GM18907 (cell line): ENCODE measurements at regions not wholly inside any gene's neighbourhood (a gene's known extent, or its start where the extent isn't known, plus 50 kb on each side); places are given as distances from the start of the nearest gene placed in this dataset.
A peak's percentile ranks its signal among the peaks of the same experiment; 100 is the strongest.
"Not testable (repeated sequence)": the region's sequence is repeated elsewhere in the genome, so short reads cannot be mapped to it uniquely, and the experiment has no call there.

Source experiments
- ATAC-seq: cut with Tn5 transposase; IDR thresholded peaks from one replicate; pipeline ENCODE4 v1.9.1; 2021; ENCODE audit warnings: mild to moderate bottlenecking, moderate library complexity; ENCODE audit not compliant: unreplicated experiment

DNA sequence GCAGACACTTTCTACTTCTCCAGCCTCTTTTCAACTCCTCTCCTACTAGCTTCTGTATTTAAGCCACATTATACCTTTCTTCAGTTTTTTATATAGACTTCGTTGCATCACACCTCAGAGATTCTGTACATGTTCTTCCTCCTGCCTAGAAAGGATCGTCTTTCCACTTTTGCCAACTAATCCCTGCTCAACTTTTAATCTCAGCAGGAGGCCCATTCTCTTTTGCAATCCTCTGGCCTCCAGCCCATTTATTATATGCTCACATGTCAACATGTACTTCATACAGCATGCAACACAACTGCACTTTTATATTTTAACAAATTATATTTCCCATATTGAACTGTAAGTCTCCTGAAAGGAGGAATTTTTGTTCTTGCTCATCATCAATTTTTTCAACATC is 476.5 kb upstream of the SMIM31 start:
- not testable (repeated sequence) for ATAC-seq

DNA sequence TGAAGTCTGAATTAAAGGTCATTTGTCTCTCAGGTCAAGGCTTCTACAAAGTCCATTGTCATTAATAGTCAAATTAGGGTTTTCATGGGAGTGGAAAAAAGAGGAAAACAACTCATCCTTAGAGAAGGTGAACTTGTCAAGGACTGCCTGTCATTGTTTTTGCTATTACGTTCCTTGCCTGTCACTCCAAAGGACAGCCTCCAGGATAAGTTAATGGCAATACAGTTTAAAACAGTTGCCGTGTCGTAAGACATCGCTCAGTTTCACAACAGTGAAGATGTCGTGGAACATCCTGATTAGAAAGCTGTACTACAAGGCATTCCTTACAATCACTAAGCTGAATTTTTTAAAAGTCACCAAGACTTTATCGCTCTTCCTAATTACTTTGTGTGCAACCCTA is 466.8 kb upstream of the SMIM31 start:
- ATAC-seq, result no peak

DNA sequence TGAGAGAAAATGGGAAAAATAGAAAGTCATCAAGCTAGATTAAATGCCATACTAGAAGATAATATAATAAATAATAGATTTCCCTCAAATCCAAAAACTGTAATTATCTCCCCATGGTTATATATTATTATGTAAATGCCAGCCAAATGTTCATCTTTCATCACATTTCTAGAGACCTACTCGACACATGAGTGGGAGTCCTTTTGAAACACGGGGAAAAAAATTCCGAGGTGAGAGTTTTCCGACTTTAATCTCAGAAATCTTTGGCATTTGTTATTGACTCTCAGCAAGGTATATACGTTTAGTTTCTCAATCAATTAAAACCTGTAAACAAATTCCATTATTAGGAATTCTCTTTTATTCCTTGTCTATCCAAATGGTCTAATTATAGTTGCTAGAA is 465.4 kb upstream of the SMIM31 start:
- no peak for ATAC-seq

DNA sequence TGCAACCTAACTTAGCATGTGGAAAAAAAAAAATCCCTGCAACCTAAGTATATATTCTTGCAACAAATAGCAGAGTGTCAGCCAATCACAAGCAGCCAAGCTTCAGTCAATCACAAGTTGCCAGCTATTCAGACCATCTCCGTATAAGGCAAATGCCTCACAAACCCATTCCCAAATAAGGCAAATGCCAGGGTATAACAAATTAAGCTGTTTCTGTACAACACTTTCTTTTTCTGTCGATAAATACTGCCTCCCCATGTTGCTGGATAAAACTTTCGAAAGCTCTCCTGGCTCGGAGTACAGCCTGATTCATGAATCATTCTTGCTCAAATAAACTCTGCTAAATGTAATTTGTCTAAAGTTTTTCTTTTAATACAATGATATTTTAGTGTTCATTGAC is 460.7 kb upstream of the SMIM31 start:
- ATAC-seq, result no peak

DNA sequence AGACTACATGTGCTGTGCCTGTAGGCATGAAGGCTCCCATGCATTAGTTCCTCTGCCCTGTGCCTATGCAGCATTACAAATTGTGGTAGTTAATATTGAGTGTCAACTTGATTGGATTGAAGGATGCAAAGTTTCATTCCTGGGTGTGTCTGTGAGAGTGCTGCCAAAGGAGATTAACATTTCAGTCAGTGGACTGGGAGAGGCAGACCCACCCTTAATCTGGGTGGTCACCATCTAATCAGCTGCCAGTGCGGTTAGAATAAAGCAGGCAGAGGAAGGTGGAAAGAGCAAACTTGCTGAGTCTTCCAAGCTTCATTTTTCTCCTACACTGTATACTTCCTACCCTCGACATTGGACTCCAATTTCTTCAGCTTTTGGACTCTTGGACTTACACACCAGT is 460.2 kb upstream of the SMIM31 start:
- ATAC-seq, result no peak

DNA sequence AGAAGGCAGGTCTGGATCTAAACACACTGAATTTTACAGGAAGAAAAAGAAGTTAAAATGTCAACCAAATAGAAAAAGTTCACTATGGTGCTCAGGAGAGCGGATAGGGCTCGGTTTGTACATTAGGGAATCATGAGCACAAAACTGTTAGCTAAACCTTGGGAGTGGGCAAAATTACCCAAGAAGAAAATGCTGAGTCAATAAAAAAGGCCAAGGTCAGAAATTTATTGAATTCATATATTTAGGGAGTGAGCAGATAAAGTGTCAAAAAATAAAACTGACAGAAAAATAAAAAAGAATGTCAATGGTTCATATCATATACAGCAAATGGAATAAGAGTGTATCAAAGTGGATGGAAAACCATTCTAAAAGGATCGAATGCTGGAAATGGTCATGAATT is 452.5 kb upstream of the SMIM31 start:
- ATAC-seq, result no peak

DNA sequence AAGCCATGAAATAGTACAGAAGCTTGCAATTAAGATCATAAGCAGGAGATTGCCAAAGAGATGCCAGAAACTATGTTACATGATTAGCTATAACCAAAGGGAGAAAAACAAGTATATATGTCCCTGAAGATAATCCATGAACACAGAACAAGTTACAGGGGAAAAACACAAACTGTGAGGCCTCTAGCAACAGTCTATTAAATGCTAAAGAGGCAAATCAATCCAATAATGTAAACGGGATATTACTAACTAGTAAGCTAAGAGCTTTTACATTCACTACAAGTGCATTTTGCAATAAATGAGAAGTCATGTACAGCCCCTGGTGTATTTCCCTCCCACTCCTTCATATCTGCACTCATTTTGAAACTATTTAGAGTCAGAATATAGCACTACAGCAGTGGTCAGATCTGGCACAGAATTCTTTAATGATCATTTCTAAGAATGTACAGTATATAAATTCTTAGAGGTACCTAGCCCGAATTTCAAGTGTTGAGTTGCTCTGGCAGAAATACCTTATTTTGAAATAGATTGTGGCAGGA is 449.8 kb upstream of the SMIM31 start:
- ATAC-seq, result peak; percentile 93

DNA sequence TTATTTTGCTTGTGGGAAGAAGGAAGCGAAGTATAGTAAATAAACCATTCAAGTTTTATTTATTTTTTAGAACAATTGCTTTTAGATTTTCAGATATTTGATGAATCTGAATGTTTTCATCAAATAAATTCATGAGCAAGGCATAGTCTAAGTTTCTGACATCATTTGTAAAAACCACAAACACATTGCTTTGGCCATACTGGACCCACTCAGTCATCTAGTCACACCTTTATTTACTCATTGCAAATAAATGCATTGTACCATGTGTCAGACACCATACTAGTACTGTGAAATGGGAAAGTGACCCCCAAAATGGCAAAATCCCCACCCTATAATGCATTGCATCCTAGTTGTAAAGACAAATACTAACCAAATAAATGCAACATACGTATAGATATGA is 449.1 kb upstream of the SMIM31 start:
- no peak for ATAC-seq

DNA sequence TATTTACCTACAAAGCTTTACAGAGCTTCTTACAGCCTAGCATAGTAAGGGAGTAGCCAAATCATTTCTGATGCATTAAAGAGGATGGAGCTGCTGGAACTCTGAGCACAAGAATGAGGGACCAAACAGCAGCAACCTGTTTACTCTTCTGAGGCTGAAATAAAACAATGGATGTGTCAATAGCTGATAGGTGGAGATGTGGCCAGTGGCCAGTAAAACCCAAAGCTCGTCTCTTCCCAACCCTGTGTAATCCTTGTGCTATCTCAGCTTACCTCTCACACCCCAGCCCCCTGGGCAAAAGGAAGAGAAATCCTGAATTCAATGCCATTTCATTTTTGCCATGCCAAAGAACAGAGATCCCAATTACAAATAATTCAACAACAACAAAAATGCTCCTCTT is 446.7 kb upstream of the SMIM31 start:
- ATAC-seq, result no peak

DNA sequence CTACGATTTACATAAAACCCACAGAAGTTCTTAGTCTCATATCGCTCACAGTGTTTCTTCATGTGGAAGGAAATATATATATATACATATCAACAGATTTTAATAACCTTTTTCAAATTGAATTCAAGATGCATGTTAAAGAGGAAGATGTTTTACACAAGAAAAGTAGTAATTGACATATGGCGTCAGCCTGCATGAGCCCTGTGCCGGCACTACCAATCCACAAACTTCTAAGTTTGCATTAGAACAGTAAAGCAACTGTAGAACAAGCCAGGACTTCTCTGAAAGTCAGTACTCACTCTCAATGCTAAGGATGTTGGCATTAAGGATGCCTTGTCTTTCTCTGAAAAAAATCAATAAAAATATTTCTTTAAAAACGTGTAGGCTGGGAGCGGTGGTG is 441.3 kb upstream of the SMIM31 start:
- ATAC-seq, result no peak

DNA sequence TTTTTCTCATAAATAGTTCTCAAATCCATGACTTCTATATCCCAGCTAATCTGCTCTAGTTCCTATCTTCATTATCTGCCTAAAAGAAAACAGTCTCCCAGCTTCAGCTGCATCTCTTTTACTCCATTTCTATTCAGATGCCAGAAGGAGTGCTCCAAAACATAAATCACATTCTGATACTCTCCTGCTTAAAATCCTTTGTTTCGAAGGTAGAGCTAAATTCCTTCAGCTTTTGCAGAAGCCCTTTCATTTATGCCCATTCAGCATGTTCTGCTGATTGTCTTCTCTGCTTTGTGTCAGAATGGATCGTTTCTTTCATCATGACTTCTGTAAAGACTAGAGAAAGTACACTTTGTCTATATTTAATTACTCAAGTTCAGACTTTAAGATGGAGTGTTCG is 440.1 kb upstream of the SMIM31 start:
- ATAC-seq, result no peak

DNA sequence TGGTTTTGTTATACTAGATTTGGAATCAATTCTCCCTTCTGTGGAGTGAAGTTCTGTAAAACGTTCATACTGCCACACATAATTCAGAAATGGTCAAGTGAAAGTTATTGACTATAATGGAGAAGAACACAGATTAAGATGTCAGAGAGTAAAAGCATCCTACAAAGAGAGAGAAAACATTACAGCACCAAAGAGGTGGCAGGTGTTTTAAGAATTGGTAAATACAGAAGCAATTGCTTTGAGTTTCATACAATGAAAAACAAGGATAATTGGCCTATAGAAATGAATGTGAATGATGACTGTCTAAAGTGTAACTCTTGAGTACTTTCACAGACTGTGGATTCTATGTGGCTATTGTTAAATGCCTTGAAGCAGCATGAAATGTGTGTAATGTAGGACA is 435.6 kb upstream of the SMIM31 start:
- ATAC-seq, result no peak

DNA sequence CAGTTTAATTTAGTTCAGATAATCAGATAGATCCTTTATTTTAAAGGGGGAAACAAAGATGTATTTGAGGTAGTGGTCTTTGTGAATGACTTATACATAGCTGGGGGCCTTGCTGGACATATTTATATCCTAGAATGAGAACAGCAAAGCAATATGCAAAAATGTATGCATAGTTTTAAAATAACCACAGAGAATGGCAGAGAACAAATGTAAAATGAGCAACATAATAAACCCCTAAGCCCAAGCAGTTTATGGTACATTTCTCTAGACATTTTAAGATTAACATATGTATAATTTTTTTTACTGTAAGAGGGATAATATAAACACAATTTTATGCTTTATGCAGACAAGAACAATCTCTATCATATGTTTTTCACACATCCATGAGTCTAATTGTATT is 434.2 kb upstream of the SMIM31 start:
- no peak for ATAC-seq

DNA sequence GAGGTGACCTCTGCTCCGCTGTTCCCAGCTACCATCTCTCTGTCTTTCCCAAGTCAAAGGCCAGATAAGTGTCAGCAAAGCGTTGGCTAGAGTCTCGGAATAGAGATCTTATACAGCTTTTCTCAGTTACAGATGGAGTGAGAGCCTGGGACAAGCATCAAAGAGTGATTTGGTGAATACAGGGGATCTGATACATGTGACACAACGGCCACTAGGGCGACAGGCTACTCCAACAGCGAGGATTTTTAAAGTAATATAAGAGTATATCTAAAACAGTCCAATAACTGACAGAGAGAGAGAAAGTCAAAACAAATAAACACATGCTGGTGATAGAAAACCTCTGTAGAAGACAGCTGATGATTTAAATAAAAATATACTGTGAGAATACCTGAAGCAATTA is 433.1 kb upstream of the SMIM31 start:
- ATAC-seq, result no peak

DNA sequence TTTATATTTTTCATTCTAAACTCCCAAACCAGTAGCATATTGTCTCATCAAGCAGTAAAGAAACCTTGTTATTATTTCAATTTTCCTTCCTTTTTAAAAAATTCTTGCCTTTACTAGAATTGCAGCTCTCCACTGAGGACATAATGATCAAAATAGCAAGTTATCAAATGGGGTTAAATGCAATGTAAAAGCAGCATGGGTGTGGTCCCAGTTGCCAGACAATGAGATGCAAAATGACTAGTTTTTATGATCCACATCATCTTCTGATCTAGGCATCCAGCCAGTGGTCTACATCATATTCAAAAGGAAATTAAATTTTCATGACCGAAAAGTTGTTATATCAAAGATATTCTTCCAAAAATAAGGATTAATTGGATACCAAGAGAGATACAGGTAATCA is 427.9 kb upstream of the SMIM31 start:
- no peak for ATAC-seq

DNA sequence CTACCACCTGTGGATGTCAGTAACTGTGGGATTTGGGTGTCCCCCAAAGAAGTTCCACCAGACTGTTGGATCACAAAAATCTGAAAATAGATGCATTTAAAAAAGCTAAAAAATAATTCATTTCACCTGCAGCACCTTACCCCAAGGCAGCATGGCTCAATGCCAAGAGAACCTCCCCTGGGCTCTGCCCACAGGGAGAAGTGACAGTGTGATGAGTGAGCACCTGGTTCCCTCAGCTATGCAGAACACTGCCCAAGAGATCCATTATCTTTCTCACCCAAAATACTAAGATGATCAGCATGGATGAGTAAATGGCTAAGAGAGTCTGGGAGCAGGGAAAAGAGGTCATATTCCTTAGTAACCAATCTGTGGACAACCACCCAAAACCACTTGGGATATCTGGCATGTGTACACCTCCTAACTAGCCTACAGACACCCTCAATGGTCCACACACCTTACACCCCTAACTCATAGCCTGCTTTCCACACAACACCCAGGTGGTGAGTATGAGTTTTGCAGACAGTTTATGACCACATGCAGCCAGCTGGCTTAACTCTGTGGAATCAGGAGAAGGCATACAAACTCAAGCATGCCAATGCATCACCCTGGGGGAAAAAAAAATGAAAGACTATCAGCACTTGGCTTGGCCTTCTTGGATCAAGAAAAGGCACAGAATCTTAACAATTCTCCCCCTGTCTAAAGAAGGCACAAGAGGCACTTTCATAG is 416.5 kb upstream of the SMIM31 start:
- ATAC-seq, result no peak

DNA sequence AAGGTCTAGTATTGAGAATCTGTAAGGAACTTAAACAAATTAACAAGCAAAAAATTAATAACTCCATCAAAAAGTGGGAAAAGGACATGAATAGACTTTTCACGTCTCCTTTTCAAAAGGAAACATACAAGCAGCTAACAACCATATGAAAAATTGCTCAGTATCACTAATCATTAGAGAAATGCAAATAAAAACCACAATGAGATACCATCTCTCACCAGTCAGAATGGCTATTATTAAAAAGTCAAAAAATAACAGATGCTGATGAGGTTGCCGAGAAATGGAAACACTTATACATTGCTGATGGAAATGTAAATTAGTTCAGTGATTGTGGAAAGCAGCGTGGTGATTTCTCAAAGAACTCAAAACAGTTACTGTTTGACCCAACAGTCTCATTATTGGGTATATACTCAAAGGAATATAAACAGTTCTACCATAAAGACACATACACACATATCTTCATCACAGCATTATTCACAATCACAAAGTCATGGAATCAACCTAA is 410.4 kb upstream of the SMIM31 start:
- no peak for ATAC-seq

DNA sequence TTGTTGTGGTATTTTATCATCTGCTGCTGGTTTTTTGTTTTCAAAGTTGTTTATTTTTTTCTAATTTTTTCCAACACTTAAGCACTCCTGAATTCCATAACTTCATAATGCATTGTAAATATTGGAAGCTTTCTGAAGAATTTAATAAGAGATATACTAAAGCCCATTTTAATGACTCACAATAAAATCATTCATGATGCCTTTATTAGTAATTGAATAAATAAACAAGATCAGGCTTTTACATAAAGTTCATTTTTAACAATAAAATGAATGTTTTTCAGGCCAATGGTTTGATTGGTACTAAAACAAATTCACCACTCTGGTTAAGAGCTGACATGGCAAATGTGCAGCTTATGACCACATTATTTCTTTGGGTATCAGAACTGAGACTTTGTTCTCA is 408.2 kb upstream of the SMIM31 start:
- ATAC-seq, result no peak

DNA sequence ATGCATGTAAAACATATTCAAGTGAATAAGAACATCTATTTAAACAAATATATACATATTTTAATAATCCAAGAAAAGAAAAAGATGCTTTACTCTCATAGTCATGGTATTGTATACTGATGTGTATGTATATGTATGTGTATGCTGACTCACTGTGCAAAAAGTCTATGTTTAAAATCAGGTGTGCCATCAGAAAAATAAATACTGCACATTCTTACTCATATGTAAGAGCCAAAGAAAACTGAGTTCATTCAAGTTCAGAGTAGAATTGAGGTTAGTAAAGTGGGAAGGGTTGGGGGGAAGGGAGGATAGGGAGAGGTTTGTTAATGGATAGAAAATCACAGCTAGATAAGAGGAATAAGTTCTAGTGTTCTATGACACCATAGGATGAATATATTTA is 403.9 kb upstream of the SMIM31 start:
- no peak for ATAC-seq

DNA sequence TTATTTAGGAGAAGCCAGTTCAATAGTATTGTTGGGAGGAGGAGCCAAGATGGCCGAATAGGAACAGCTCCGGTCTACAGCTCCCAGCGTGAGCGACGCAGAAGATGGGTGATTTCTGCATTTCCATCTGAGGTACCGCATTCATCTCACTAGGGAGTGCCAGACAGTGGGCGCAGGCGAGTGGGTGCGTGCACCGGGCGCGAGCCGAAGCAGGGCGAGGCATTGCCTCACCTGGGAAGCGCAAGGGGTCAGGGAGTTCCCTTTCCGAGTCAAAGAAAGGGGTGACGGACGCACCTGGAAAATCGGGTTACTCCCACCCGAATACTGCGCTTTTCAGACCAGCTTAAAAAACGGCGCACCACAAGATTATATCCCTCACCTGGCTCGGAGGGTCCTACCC is 403.2 kb upstream of the SMIM31 start:
- ATAC-seq, result not testable (repeated sequence)

DNA sequence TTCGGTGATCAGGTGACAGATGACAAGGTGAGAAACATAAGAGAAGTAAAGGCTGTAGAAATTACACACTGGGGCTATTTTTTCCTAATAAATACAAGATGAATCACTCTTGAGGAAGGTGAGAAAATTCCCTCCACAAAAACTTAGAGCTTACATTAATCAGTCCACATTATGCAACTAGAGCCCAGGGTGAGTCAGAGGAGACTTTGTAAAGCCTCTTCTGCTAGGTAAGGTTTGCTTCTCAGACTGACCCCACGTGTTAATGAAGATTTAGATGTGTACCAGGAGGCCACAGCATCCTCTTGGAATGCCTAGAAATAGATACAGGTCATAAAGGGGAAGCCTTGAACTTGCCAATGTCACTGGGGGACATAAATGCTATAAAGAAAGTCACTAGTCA is 396.0 kb upstream of the SMIM31 start:
- peak; percentile 53 for ATAC-seq

DNA sequence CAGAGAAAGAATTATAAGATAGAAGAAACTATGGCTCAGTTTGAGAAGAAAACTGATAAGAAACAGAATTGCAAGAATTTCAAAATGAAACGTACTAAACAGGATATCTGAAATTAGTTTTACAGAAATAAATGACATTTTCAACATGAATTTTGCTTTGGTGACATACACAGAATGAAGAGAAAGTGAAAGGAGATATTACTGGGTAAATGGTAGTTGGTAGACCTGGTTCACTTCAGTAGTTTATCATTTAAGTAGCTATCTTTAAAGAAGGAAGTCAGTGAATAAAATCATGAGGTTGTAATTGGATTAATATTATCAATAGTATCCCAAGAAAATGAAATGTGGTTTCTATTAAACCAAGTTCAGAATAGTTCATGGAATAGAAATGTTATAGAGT is 395.5 kb upstream of the SMIM31 start:
- no peak for ATAC-seq

DNA sequence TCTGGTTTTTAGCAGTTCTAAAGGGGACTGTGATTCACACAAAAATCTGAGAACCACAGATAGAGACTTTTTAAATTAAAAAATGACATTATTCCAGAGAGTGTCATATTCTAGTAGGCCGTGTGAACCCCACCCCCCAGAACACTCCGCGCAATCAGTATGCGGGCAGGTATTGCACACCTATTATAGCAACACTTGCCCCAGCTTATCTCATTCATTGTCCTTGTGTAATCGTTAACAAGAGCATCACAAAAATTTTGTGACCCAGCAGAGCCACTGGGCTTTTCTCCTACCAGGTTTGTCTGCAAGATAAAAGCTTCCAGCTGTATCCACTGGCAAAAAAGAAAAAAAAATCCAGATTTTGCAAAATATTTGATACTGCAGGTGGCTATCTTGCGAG is 394.1 kb upstream of the SMIM31 start:
- no peak for ATAC-seq
